22Rv1 (cell line): ENCODE measurements at regions not wholly inside any gene's neighbourhood (a gene's known extent, or its start where the extent isn't known, plus 50 kb on each side); places are given as distances from the start of the nearest gene placed in this dataset.

Experiments
- ZFX ChIP-seq: fragments of 450-650 bp; IDR thresholded peaks from 2 replicates; pipeline ENCODE4 v1.6.1; 2017; ENCODE audit warnings: antibody characterized with exemption, borderline replicate concordance
- TF ChIP-seq, protein P1 (sequence below): fragments of 450-650 bp; IDR thresholded peaks from 2 replicates; pipeline ENCODE4 v1.5.1; 2017; ENCODE audit warnings: mild to moderate bottlenecking

DNA sequence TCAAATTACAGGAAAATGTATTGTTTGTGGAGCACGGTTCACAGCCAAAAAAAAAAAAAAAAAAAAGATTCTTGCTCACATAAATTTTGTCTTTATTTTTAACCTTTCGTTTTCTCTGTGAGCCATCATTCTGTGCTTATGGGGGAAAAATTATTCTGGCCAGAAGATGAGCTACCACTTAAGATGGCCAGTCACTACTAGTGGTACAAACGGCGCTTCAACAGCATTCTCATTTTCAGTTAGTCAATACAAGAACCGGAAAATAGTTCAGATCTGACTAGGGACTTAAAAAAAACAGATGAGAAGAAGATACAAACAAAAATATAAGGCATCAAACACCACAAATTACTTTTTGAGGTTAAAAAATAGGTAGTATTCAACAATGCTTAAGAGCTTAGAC lies 158.6 kb upstream of the CNTN5 start:
- TF ChIP-seq, protein P1, sequence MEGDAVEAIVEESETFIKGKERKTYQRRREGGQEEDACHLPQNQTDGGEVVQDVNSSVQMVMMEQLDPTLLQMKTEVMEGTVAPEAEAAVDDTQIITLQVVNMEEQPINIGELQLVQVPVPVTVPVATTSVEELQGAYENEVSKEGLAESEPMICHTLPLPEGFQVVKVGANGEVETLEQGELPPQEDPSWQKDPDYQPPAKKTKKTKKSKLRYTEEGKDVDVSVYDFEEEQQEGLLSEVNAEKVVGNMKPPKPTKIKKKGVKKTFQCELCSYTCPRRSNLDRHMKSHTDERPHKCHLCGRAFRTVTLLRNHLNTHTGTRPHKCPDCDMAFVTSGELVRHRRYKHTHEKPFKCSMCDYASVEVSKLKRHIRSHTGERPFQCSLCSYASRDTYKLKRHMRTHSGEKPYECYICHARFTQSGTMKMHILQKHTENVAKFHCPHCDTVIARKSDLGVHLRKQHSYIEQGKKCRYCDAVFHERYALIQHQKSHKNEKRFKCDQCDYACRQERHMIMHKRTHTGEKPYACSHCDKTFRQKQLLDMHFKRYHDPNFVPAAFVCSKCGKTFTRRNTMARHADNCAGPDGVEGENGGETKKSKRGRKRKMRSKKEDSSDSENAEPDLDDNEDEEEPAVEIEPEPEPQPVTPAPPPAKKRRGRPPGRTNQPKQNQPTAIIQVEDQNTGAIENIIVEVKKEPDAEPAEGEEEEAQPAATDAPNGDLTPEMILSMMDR: no peak
- no peak for TF ChIP-seq ZFX
